CD4-positive, alpha-beta T cell treated with Interleukin-17A for 4 hours (primary cell): ENCODE measurements at regions not wholly inside any gene's neighbourhood (a gene's known extent, or its start where the extent isn't known, plus 50 kb on each side); places are given as distances from the start of the nearest gene placed in this dataset.

Source experiments
- DNase-seq: peaks from one replicate; pipeline ENCODE4 v3.0.0-alpha.2; 2020; ENCODE audit warnings: mixed read lengths

DNA sequence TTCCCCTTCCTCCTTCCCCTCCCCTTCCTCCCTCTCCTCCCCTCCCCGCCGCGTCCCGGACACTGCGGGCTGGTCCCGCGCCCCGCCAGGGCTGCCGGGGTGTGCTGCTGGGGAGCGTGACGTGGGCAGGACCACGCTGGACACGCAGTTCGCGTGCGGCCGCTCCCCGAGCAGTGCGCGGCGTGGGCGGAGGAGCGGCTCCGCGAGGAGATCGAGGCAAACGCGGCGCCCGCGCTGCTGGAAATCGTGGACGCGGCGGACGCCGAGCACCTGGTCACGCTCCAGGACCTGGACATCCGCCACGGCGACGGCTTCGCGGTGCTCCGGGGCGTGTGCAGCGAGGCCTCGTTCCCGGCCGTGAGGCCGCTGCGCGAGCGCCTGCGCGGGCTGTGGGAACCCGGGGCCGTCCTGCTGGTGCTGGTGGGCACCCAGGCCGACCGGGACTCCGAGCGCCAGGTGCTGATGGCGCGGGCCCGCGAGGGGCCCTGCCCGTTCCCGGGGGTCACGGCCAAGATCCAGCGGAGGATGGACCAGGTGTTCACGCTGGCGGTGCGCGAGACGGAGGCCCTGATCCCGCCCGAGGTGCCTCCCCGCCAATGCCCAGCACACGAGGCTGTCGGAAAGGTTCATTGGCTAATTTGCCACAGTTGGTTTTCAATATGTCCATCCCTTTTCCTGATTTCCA, 84.3 kb downstream of the TNFAIP2 start:
- DNase-seq, result no peak

DNA sequence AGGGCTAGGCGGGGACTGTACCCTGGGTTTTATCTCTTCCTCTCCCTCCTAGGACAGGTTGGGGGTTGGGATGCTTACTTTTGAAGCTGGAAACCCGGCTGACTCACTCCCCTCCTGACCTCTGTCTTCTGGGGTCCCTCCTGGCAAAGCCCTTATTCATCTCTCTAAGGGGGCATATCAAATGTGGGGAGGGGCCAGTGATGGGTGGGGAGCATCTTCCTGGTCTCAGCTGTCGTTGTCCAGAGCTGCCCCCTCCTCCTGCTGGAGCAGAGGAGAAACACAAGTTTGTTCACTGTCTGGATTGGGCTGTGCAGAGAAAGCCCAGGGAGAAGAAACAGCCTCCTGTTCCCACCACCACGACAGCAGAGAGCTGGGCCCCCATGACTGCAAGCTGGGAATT, 85.8 kb downstream of the TNFAIP2 start:
- no peak for DNase-seq

DNA sequence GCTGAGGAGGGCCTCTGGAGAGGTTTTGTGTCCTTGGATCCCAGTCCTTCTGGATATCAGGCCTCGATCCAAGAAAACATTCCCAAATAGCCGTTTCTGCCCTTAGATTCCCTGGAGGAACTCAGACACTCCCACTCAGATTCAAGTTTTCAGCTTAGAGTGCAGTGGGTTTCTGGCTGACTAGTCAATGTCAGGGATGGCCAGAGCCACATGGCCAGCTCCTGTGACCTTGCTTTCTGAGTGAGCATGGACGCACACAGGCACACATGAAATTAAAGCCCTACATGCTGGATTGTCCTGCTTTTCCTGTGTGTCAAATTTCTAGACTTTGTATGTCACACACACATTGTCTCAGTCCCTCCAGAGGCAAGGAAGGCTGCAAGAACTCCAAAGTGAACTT, 86.2 kb downstream of the TNFAIP2 start:
- DNase-seq, result no peak

DNA sequence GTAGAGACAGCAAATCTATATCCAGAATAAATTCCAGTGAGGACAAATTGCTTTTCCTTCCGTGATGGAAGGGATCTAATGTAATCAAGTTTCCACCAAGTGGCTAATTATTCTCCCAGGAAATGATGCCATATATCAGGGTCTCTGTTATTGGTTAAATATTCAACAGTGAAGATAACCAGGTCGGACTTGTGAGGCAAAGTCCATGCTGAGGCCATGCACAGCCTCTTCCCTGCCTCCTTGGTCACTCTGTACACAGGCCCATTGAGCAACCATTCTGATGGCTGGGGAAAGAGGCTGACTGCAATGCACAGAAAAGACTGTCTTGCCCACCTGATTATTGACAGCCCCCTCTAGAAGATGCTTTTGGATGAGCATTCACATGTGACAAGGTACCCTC, 90.1 kb downstream of the TNFAIP2 start:
- DNase-seq, result no peak

DNA sequence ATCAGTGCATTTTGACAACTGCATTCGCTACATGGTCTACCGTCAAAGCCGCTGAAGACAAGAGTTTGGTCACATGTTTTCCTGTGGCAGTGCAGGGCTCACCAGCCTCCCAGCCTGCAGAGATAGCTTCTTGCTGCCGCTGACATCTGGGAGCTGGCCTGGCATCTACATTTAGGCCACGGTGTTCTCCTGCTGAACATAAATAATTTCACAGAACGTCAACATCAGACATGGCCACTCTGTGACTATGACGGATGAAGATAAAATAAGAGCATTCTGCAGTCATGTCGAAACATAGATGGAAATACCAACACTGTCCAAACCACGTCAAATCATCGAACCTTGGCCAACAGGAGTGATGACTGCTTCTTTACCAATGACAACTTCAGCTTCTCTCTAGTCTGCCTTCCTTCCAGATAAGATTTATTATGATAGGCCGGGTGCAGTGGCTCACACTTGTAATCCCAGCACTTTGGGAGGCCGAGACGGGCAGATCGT, 91.2 kb downstream of the TNFAIP2 start:
- no peak for DNase-seq

DNA sequence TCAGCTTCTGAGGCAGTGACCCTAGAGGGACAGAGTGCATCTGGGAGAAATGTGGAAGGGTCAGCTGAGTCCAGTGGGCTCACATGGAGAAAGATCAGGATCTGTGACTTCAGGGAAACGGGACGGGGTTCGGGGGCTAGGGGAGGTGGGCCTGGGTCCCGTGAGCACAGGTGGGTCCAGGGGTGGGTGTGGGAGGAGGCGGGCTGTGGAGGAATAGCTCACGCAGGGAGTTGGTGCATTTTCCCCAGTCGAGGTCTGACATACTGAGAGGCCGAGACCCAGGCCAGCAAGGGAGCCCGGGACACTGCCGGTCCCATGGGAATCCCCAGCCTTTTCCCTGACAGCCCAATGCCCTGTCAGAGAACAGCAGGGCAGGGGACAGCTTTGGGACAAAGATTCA, 93.1 kb downstream of the TNFAIP2 start:
- no peak for DNase-seq

DNA sequence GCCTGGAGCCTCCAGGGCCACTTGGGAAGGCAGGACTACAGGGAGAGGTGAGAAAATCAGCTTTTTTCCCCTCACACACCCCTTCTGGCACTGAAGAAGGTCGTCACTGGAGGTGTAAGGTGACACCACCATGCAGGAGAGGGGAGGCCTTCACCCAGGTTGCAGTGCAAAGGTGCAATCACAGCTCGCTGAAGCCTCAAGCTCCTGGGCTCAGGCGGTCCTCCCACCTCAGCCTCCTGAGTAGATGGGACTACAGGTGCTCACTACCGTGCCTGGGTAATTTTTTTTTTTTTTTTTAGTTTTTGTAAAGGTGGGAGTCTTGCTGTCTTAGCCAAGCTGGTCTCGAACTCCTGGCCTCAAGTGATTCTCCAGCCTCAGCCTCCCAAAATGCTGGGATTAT, 93.6 kb downstream of the TNFAIP2 start:
- no peak for DNase-seq

DNA sequence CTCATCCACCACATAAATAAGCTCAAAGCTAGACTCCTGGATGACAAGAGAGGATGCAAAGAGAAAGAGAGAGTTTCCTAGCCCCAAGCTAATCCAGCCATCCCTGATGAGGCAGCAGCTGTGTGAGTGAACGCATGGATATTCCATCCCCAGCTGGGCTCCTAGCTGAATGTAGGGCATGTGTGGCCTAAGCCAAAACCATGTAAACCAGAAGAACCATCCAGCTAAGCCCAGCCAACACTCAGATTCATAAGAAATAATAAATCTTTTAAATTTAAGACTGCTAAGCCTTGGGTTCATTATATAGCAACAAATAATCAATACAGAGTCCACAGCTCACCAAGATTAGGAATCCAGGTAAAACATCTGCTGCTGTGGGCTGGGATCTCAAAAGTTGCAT, 94.3 kb downstream of the TNFAIP2 start:
- DNase-seq, result no peak

DNA sequence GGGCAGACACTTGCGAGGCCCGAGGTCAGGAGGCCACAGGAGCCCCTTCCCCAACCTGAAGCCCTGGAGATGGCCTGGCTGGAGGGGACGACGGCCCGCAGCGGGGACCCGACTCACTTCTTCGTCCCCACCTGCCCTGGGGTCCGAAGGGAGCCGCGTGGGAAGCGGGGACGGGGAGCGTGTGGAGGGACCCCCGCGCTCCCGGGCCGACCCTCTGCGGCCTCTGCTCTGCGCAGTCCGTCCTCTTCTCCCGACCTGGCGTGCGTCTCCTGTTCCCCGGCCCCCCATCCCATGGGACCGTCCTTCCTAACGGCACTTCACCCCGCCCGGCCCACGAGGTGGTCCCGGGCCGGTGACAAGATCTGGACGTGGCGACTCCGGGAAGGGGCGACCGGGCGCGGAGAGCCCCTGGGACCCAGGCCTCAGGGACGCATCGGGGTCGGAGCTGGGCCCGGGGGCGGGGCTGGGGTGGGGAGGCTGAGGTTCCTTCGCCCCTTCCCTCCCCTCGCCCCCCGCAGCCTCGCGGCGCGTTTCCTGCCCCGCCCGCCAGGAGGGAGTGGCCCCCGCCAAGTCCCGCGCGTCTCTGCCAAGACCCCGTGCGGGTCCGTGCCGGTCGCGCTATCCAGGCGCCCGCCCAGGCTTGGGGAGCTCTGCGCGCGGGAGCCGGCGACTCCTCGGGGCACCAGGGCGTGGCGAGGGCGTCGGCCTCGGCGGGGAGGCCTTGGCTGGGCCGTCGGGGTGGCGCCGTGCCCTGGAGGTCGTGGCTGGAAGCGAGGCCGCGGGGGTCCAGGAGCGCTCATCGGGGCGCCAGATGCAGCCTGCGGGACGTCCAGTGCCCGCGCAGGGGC, 97.1 kb downstream of the TNFAIP2 start:
- DNase-seq, result no peak

DNA sequence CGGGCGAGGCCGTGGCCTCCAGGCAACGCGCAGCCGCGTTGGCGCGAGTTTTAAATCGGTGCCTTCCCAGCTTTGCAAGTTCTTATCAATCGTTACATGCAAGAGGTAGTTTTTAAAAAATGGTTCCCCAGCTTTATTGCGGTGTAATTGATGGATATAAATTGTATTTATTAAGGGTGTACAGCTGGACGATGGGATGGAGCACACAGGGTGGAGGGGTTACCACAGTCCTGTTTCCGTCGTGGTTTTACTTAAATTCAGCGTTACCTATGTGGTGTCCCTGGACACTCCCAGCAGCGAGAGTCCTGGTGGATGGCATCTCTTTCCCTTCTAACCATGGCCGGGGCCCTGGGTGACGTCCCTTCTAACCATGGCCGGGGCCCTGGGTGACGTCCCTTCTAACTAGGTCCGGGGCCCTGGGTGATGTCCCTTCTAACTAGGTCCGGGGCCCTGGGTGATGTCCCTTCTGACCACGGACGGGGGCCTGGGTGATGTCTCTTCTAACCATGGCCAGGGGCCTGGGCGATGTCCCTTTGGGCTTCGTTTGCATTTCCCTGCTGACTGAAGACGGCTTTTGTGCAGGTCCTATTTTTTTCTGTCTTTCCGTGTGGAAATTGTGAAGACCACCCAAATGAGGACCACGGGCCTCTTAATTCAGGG, 97.9 kb downstream of the TNFAIP2 start:
- no peak for DNase-seq

DNA sequence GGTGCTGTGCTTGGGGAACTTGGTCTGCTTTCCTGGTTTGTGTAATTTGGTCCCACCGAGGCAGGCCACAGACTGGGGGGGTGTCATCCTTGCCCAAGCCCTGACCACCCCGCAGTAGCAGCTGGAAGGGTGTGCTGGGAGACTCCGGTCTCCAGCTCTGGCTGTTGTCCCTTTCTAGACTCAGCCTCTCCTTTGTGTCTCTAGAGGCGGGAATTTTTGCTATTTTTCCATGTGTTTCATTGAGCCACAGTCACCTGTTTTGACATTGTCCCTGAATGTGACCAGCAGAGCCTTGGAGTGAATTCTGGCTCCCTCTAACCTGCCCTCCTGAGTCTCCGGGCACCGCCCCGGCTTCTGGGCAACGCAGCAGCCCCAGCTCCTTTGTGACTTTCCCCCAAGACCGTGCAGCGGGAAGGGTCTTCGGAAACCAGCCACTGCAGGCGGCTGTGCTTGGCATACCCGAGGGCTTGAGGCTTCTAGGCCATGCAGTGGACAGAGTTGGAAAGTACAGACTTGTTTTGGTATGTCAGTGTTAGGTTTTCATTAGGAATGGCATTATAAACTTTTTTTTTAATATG, 98.6 kb downstream of the TNFAIP2 start:
- DNase-seq, result no peak

DNA sequence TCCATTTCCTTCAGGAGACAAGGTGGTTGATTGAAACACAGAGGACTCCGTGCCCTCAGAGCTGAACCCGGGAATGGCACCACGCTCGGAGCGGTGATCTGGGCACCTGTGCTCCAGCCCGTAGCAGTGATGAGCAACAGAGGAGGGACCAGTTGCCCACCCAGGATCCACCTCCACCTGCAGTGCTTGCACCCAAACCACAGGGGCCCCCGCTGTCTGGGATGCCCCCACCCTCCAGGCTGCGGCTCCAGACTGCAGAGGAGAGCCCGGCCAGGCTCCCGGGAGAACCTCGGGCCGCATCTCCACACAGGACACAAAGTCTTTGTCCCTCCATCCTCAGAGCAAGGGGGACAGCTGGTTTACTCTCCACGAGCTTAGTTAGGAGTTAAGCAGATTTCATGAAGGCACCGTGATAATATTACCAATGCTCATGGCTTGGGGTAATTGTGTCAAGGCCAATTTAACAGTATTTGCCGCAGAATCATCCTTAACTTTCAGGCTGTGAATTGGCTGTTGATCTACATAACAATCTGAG, 100.6 kb downstream of the TNFAIP2 start:
- no peak for DNase-seq

DNA sequence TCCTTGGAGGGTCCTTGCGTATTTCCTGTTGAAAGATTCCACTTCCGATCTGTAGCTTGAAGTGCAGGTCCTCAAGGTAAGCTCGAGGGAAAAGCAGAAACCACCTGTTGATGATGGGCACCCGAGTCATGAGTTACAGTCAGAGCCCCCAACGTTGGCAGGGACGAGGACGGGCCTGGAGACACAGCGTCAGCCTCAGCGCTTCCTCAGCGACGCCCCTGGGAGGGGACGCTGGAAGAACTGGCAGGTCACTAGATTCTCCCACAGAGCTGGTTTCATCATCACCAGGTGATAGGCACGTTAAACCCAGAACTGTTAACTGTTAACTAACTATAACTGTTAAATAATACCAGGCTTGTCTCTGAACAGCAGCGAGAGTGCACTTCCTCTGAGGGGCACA, 101.8 kb downstream of the TNFAIP2 start:
- no peak for DNase-seq

DNA sequence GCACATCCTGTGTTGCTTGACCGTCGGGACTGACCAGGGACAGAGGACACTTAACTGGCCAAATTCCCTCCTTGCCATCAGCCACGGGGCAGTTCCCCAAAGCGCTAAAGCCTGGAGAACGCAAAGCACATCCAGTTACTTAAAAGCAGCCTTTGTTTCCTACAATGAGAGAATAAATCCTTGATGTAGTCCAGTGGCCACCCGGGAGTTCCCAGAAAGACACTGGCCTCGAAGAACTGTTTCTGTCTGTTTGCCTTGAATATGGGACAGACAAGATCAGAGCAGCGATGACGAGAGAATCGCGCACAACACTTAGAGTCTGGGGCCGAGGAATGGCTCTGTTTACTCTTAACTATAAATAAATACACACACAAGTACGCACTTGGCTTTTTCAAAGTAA, 102.2 kb downstream of the TNFAIP2 start:
- no peak for DNase-seq

DNA sequence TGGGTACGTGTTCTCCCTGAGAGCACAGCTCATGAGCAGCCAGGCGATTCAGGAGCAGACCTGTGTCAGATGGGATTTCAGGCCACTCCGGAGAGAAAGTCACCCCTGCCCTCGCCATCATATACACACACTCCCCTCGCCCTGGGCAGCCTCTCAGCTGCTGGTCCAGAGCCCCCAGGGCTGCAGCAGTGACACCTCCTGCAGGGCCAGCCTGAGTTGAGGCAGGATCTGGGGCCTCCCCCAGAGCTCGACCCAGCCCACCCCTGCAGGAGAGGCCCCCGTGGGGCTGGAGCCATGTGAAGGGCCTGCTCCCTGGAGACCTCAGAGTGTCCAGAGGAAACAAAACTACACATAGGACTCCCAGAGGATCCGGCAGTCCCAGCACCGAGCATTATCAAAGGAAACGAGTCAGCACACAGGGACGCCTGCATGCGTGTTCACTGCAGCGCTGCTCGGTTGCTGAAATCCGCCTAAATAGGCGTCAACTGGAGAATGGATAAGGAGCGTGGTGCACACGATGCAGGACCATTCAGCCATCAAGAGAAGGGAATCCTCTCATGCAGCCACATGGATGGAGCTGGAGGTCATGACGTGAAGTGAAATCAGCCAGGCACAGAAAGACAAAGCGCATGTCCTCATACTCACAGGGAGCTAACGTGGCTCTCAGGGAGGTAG, 104.0 kb downstream of the TNFAIP2 start:
- DNase-seq, result no peak

DNA sequence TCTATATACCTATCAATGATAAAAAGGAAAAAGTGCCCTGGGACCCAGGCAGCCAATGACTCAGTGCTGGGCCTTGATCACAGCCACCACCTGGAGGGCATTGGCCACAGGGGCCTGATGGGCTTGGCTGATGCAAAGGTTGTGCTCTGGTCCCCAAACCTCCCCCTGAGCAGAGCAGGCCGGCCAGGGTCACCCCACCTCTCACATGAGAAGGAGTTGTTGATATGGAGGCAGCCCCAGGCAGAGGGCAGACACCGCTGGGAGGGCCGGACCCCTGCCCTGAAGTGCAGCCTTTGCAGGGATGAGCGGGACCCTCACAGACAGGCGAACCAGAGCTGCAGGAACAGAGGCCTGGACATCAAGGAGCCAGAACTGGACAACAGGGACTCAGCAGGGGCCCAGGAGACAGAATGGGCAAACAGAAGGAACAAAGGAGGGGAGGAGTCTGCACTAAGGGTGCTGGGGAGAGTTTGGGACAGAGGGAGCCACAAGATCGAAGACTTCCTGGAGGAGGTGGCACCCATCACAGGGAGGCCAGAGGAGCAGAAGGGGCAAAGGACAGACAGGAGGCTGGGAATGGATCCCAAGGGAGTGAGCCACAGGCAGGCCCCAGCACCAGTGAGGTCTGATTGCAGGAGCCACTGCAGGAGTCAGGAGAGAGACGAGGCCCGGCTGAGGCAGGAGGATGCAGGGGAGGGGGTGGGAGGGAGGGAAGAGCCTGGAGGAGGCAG, 105.0 kb downstream of the TNFAIP2 start:
- no peak for DNase-seq

DNA sequence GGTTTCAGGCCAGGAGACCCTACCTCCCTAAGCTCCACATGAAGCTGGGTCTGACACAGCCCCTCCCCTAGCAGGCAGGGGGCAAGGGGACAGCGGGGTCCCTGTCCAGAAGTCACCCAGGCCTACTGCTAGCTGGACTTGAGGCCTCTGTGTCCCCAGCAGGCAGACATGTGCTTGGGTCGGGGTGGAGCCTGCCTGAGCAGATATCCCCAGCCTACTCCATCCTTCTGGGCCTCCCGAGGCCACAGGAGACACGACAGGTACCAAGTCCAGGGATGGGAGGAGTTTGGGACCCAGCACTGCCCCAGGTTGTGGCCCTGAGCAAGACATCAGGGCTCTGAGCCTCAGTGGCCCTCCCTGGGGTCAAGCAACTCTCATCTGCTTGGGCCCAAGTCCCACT, 105.2 kb upstream of the EIF5 start:
- DNase-seq, result no peak

DNA sequence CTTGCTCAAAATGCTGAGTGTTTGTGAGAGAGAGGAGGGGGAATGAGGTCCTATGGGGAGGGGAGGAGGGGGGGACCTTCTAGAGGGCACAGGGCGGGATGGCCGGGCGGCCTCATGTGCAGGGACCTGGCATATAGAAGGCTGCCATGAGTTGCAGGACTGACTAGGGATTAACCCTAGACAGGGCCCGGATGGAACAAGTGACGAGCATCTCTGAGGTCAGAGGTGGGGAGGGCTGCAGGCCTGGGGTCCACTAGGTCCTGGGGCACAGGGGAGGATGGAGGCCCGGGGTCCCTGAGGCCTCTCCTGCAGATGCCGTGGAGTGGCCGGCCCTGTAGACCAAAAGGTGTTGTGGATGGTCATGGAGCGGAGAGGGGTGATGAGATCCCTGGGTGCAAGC, 104.0 kb upstream of the EIF5 start:
- no peak for DNase-seq

DNA sequence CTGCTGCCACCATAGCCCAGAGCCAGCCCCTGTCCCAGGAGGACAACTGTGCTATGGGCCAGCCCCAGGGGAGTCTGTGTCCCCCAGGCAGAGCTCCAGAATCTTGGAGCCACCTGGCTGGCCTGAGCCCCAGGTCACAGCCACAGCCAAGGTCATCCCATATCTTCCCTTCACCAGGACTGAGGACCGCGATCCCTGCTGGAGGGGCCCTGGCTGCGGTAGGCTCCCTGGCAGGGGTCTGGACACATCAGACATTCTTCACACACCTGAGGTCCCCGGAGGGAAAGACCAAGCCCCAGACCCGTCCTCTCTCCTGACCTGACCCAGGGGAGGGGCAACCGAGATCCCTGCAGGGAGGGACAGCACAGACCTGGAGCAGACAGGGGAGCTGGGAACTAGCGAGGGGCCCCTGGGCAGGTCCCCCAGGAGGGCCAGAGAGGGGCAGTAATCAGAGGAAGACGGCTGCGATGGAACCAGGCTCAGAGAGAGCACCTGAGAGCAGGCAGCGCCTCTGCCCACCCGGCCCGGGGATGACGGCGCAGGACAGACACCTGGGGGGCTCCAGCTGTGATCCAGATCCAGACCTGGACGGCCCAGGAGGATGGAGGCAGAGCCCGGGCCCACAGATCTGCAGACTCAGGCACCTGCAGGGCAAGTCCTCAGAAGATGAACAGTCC, 103.2 kb upstream of the EIF5 start:
- no peak for DNase-seq

DNA sequence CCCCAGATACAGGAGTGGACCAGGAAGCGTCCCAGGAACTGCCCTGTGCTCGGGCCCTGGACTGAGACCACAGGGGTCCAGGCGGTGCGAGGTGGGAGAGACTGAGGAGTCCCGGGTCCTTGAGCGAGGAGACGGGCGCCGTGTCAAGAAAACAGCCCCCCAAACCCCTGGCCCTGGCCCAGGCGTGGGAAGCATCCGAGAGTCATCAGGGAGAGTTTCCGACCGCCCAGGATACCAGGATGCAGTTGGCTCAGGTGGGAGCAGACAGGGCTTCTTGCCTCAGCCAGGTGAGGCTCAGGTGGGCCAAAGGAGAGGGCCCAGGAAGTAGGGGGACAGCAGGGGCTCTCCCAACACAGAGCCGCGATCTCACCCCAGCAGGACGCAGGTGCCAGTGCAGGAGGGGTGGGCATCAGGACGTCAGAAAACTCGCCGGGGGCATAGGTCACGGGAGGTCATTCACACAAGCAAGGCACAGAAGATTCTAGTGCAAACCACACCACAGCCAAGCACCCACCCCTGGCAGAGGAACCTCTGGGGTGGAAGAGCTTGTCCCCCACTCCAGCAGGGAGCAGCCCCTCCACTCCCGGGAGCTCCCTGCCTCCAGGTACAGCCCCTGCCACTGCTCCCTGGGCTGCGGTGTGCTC, 102.5 kb upstream of the EIF5 start:
- no peak for DNase-seq
